Mucosa of rectum (tissue), 2 donors: ENCODE measurements at regions not wholly inside any gene's neighbourhood (a gene's known extent, or its start where the extent isn't known, plus 50 kb on each side); places are given as distances from the start of the nearest gene placed in this dataset.
"Not testable (repeated sequence)": the region's sequence is repeated elsewhere in the genome, so short reads cannot be mapped to it uniquely, and the experiment has no call there.

Source experiments
- H3K27ac ChIP-seq, 2 donors: one replicate each; pipeline ENCODE4 v1.7.0; 2013; ENCODE audit warnings: inconsistent platforms in 2 of 2, low read depth in 2 of 2, low read length in 2 of 2
- H3K27me3 ChIP-seq, 2 donors: one replicate each; pipeline ENCODE4 v1.7.0; 2013; ENCODE audit warnings: low read length in 2 of 2; ENCODE audit not compliant: control insufficient read depth in 2 of 2, insufficient read depth in 2 of 2
- H3K36me3 ChIP-seq, 2 donors: one replicate each; pipeline ENCODE4 v1.7.0; 2013; ENCODE audit warnings: low read length in 2 of 2; ENCODE audit not compliant: control insufficient read depth in 2 of 2, insufficient read depth in 2 of 2
- H3K4me1 ChIP-seq, 2 donors: one replicate each; pipeline ENCODE4 v1.7.0; 2013; ENCODE audit warnings: low read length in 2 of 2, mild to moderate bottlenecking in 1 of 2; ENCODE audit not compliant: control insufficient read depth in 2 of 2, insufficient read depth in 2 of 2
- H3K4me3 ChIP-seq, 2 donors: one replicate each; pipeline ENCODE4 v1.7.0; 2013; ENCODE audit warnings: low read length in 2 of 2
- H3K9ac ChIP-seq, 2 donors: one replicate each; pipeline ENCODE4 v1.7.0; 2013; ENCODE audit warnings: low read length in 2 of 2, low read depth in 1 of 2, mild to moderate bottlenecking in 1 of 2
- H3K9me3 ChIP-seq, 2 donors: one replicate each; pipeline ENCODE4 v1.7.0; 2013; ENCODE audit warnings: low read length in 2 of 2; ENCODE audit not compliant: control insufficient read depth in 2 of 2
- donor health status: healthy.
- donor health status: Normal muscosa, but diverticular disease.

DNA sequence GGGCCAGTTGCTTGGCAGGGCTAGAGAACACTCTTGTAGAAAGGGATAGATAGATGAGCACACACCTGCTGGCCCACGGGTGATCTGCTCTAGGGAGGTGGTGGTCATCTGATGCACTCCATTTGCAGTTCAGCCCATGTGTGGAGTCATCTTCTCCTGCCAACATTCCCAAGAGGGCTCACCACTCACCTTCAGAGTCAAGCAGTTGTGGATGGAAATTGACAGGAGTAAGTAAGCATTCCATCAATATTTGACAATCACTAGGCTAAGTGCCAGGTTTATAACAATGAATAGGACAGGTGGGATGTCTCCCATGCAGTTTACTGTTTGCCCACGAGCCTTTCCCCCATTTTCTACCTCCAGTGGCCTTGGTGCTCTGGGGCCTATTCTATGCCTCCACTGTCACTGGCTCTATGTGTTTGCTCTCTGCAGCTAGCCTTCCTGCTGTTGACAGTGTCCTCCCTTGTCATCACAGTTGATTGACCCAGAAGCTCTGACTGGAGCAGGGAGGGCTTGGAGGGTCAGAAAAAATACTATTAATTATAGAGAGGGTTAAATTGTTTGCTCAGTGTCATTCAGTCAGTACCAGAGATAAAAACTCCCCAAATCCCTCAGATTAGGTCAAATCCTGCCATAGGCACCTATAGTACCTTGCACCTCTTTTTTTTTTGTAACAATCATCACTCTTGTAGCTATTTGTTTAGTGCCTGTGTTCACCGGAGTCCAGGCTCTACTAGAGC is 134.6 kb upstream of the PZP start:
- no peaks in the 10 kb centered on the region for H3K9me3 ChIP-seq
- H3K27ac ChIP-seq, result no peak overlapping the region
- no peak overlapping the region for H3K9ac ChIP-seq
- no peaks in the 10 kb centered on the region for H3K27me3 ChIP-seq
- no peak overlapping the region for H3K4me3 ChIP-seq
- H3K4me1 ChIP-seq, result no peaks in the 10 kb centered on the region
- H3K36me3 ChIP-seq, result no peaks in the 10 kb centered on the region

GRCh38 chr12:9341260-9341585 is 133.0 kb upstream of the PZP start:
- H3K36me3 ChIP-seq, result no peaks in the 10 kb centered on the region
- no peak overlapping the region for H3K9ac ChIP-seq
- no peaks in the 10 kb centered on the region for H3K4me1 ChIP-seq
- no peaks in the 10 kb centered on the region for H3K9me3 ChIP-seq
- no peak overlapping the region for H3K27ac ChIP-seq
- H3K4me3 ChIP-seq, result no peak overlapping the region
- no peaks in the 10 kb centered on the region for H3K27me3 ChIP-seq

DNA sequence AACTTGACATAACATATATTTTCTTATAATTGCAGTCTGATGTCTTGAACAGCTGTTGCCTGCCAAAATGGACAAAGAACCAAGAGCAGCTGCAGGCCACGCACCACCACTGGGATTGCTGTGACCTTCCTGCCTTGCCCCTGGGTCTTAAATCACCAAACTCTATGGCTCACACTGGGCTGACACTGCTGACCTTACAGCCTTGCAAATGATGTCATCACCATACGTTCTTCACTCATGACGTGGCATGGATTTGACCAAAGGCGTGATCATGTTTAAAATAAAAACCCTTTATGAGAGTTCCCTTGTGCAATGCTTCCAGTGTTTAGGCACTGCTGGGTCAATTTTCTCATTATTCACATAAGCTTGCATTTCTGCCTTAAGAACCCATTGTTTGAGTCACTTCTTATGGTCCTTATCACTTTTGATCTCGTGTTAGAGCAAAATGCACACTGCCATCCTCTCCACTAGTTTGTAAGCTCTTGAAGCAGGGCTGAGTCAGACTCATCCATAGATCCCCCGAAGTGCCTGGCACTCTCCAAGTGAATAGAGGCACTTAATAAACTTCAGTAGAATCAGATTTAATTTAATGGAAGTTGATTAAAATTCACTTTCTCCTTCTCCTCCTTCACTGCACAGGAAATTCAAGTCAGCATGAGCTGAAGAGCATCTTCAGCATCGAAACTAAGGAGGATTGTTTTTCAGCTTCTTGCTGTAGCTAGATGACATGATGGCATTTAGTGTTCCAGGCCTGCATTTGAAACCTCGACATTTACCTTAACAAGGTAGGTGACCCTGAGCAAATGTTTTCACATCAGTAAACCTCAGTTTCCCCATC is 132.4 kb upstream of the PZP start:
- no peak overlapping the region for H3K27ac ChIP-seq
- no peaks in the 10 kb centered on the region for H3K36me3 ChIP-seq
- H3K4me1 ChIP-seq, result no peaks in the 10 kb centered on the region
- H3K9me3 ChIP-seq, result no peaks in the 10 kb centered on the region
- no peak overlapping the region for H3K9ac ChIP-seq
- H3K4me3 ChIP-seq, result no peak overlapping the region
- H3K27me3 ChIP-seq, result no peaks in the 10 kb centered on the region

- H3K4me3 ChIP-seq, result no peak overlapping the region
- H3K9ac ChIP-seq, result no peak overlapping the region
- H3K4me1 ChIP-seq, result no peaks in the 10 kb centered on the region
- no peaks in the 10 kb centered on the region for H3K9me3 ChIP-seq
- no peak overlapping the region for H3K27ac ChIP-seq
- H3K36me3 ChIP-seq, result no peaks in the 10 kb centered on the region
- no peaks in the 10 kb centered on the region for H3K27me3 ChIP-seq
Measured at GRCh38 chr12:9337656-9338055, 129.5 kb upstream of the PZP start.

DNA sequence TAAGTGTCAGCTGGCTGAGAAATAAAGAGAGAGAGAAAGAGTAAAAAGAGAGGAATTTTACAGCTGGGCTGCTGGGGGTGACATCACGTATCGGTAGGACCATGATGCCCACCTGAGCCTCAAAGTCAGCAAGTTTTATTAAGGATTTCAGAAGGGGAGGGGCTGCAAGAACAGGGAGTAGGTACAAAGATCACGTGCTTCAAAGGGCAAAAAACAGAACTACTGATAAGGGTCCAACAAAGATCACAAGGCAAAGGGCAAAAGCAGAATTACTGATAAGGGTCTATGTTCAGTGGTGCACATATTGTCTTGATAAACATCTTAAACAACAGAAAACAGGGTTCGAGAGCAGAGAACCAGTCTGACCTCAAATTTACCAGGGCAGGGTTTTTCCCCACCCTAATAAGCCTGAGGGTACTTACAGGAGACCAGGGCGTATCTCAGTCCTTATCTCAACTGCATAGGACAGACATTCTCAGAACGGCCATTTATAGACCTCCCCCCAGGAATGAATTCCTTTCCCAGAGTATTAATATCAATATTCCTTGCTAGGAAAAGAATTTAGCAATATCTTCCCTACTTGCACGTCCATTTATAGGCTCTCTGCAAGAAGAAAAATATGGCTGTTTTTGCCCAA is 128.3 kb upstream of the PZP start:
- H3K27ac ChIP-seq, H3K4me3 ChIP-seq, H3K4me1 ChIP-seq, H3K36me3 ChIP-seq, H3K27me3 ChIP-seq, H3K9ac ChIP-seq, H3K9me3 ChIP-seq: not testable (repeated sequence)

DNA sequence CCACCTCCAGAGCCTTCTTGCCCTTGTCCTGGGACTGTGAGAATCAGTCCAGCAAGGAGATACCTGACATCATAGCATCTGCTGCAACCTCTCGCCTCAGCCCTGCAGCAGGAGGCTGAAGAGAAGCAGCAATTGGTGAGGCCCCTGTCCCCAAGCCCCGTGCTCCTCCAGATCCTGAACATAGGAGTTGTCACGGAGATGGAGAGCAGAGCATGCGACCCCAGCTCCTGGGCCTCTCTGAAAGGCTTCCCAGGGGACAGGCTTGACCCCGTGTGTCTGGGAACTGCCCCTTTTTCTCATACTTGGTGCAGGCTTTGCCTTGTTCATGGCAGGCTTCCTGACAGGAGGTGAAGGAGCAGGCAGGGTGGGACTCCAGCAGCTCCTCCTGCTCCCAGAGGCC is 127.7 kb upstream of the PZP start:
- Histone ChIP-seq H3K27ac (no peak overlapping the region), H3K9ac (no peak overlapping the region), H3K27me3 (no peaks in the 10 kb centered on the region), H3K36me3 (no peaks in the 10 kb centered on the region), H3K9me3 (no peaks in the 10 kb centered on the region), H3K4me3 (no peak overlapping the region), H3K4me1 (peaks cover 0 to 2% of the 10 kb centered on the region in 2 donors)

DNA sequence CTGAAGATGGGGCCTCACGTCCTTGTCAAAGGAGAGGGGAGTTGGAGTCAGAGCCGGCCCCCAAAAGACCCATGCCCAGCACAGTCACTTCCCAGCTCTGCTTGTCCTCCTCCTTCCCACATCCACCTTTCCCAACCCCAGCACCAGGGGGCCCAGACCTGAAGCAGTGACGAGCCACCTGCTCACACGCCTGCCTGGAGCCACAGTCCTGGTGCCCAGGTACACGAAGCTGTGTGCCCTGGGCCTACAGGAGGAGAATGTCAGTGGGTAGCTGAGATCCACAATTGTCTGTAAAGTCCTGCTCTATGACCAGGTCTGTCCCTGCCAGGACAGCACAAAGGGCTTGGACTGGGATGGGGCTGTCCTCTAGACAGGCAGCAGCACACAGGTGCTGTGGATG is 126.8 kb upstream of the PZP start:
- no peak overlapping the region for H3K27ac ChIP-seq
- no peaks in the 10 kb centered on the region for H3K27me3 ChIP-seq
- no peaks in the 10 kb centered on the region for H3K36me3 ChIP-seq
- H3K4me1 ChIP-seq, result peaks cover 0 to 2% of the 10 kb centered on the region in 2 donors
- H3K4me3 ChIP-seq, result no peak overlapping the region
- no peak overlapping the region for H3K9ac ChIP-seq
- H3K9me3 ChIP-seq, result no peaks in the 10 kb centered on the region

DNA sequence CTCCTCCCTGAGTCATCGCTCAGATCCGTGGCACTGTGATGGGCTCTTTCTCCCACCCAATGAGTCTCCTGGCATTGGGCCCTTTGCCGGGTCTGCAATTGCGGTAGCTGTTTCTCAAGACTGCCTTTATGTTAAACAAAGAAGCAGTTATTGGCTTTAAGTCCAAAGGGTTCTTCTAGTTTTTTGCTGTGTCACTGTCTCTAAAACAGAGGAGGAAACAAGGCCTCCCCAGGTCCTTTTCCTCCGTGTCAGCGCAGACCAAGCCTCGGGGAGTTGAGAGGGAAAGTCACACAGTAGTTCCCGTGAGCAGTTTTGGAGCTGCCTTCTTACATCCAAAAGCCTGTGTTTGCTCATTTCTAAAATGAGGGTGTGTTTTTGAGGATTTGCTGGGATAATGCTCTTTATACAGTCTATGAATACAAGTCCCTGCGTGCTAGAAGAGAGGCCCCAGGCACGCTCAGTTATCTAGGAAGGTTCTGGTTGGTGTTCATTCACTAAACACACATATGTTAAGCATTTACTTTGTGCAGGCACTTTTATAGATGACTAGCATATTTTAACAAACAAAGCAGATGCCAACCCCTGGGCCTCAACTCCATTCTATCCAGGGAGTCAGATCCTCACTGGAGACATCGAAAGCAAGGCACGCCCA is 126.0 kb upstream of the PZP start:
- Histone ChIP-seq H3K9ac (no peak overlapping the region), H3K4me1 (peaks cover 0 to 2% of the 10 kb centered on the region in 2 donors), H3K27ac (no peak overlapping the region), H3K27me3 (no peaks in the 10 kb centered on the region), H3K9me3 (no peaks in the 10 kb centered on the region), H3K36me3 (no peaks in the 10 kb centered on the region), H3K4me3 (no peak overlapping the region)

DNA sequence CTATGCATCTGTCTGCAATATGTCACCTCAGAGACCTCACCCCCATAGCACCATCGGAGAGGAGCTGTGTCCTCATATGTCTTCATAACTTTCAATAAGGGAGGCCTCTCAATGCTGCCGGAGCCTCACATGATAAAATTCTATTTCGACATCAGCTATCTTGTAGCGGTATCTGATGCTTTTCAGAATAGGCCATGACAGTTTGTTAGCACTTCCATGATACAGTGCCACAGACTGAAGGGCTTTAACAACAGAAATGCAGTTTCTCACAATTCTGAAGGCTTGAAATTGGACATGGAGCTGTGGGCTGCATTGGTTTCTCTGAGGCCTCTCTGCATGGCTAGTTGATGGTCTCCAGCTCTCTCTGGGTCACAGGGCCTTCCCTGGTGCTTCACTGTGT is 125.0 kb upstream of the PZP start:
- Histone ChIP-seq H3K36me3 (no peaks in the 10 kb centered on the region), H3K4me3 (no peak overlapping the region), H3K27ac (no peak overlapping the region), H3K4me1 (peaks cover 0 to 2% of the 10 kb centered on the region in 2 donors), H3K27me3 (no peaks in the 10 kb centered on the region), H3K9me3 (no peaks in the 10 kb centered on the region), H3K9ac (no peak overlapping the region)

- H3K27ac ChIP-seq, result no peak overlapping the region
- H3K9me3 ChIP-seq, result no peaks in the 10 kb centered on the region
- H3K36me3 ChIP-seq, result no peaks in the 10 kb centered on the region
- H3K4me1 ChIP-seq, result peaks cover 0 to 2% of the 10 kb centered on the region in 2 donors
- H3K9ac ChIP-seq, result no peak overlapping the region
- H3K27me3 ChIP-seq, result no peaks in the 10 kb centered on the region
- no peak overlapping the region for H3K4me3 ChIP-seq
Measured at GRCh38 chr12:9332564-9332963, 124.4 kb upstream of the PZP start.
